ENCODE measurements at regions not wholly inside any gene's neighbourhood (a gene's known extent, or its start where the extent isn't known, plus 50 kb on each side); places are given as distances from the start of the nearest gene placed in this dataset.
"Not testable (repeated sequence)": the region's sequence is repeated elsewhere in the genome, so short reads cannot be mapped to it uniquely, and the experiment has no call there.

DNA sequence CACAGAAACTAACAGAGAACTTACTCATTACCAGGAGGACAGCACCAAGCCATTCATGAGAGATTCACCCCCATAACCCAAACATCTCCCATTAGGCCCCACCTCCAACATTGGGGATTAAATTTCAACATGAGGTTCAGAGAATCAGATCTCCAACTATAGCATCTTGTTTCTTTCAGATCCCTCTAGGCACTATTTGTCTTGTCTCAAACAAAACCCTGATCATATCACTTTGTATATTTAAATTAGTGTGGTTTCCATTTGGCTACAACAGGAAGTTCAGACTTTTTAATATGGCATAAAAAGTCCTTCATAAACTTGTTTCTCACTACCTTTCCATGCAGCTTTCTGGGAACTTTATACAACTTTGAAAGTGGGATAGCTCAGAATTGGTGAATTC is 699.0 kb upstream of the MIR17HG start:
- H3K79me2 ChIP-seq: no peaks in the 10 kb centered on the region
- no peak overlapping the region for H3K4me2 ChIP-seq (ENCODE audit: low read length)
- H3K4me3 ChIP-seq (ENCODE audit: low read depth, low read length): no peak overlapping the region
- TF ChIP-seq CTCF (IDR thresholded peaks at IDR 0.05): no peak
- H3K9ac ChIP-seq: no peak overlapping the region
- no peaks in the 10 kb centered on the region for H3K27me3 ChIP-seq (ENCODE audit: control insufficient read depth, insufficient read depth, low read length)
- no peak overlapping the region for H3K27ac ChIP-seq
- no peak overlapping the region for H2AFZ ChIP-seq
- no peaks in the 10 kb centered on the region for H3K4me1 ChIP-seq
- no peaks in the 10 kb centered on the region for H3K36me3 ChIP-seq (ENCODE audit: control insufficient read depth, insufficient read depth, low read length)
- H3K9me3 ChIP-seq (ENCODE audit: control insufficient read depth, low read length): no peaks in the 10 kb centered on the region

DNA sequence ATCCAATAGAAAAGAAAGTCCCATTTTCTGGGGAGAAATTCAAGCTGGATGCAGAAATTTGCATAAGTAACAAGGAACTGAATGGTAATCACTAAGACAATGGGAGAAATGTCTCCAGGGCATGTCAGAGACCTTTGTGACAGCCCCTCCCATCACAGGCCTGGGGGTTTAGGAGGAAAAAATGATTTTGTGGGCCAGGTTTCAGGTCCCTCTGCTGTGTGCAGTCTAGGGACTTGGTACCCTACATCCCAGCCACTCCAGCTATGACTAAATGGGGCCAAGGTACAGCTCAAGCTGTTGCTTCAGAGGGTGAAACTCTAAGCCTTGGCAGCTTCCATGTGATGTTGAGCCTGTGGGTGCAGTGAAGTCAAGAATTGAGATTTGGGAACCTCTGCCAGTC is 695.5 kb upstream of the MIR17HG start:
- Histone ChIP-seq H3K9me3 (ENCODE audit: control insufficient read depth, low read length) (no peaks in the 10 kb centered on the region), H3K4me3 (ENCODE audit: low read depth, low read length) (no peak overlapping the region), H3K36me3 (ENCODE audit: control insufficient read depth, insufficient read depth, low read length) (no peaks in the 10 kb centered on the region), H3K9ac (no peak overlapping the region), H3K4me1 (no peaks in the 10 kb centered on the region), H3K27me3 (ENCODE audit: control insufficient read depth, insufficient read depth, low read length) (no peaks in the 10 kb centered on the region), H3K79me2 (no peaks in the 10 kb centered on the region), H3K4me2 (ENCODE audit: low read length) (no peak overlapping the region), H2AFZ (no peak overlapping the region), H3K27ac (no peak overlapping the region)
- no peak for TF ChIP-seq CTCF (IDR thresholded peaks at IDR 0.05)

DNA sequence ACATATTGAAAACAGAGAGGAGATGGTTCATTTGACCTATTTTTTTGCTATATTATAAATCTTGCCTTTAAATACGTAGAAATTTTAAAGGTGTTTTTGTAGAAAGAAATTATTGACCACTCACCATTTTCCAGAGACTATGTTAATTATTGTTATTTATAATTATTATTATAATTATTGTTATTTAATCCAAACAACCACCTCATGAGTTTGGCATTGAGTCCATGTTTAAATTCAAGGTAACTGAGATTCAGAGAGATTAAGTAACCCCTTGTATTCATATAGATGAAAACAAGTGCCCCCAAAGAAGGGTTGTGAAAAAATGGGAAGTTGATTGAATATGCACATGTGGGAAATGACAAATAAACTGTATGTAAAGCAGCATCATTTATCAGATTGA is 692.5 kb upstream of the MIR17HG start:
- no peak for TF ChIP-seq CTCF (IDR thresholded peaks at IDR 0.05)
- Histone ChIP-seq H3K9me3 (ENCODE audit: control insufficient read depth, low read length) (no peaks in the 10 kb centered on the region), H3K27ac (no peak overlapping the region), H3K9ac (no peak overlapping the region), H3K27me3 (ENCODE audit: control insufficient read depth, insufficient read depth, low read length) (no peaks in the 10 kb centered on the region), H3K4me3 (ENCODE audit: low read depth, low read length) (no peak overlapping the region), H2AFZ (no peak overlapping the region), H3K79me2 (no peaks in the 10 kb centered on the region), H3K4me1 (no peaks in the 10 kb centered on the region), H3K36me3 (ENCODE audit: control insufficient read depth, insufficient read depth, low read length) (no peaks in the 10 kb centered on the region), H3K4me2 (ENCODE audit: low read length) (no peak overlapping the region)

DNA sequence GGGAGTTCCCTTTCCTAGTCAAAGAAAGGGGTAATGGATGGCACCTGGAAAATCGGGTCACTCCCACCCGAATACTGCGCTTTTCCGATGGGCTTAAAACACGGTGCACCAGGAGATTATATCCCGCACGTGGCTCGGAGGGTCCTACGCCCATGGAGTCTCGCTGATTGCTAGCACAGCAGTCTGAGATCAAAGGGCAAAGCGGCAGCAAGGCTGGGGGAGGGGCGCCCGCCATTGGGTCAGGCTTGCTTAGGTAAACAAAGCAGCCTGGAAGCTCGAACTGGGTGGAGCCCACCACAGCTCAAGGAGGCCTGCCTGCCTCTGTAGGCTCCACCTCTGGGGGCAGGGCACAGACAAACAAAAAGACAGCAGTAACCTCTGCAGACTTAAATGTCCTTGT is 683.3 kb upstream of the MIR17HG start:
- not testable (repeated sequence) for H2AFZ ChIP-seq; H3K36me3 ChIP-seq (ENCODE audit: control insufficient read depth, insufficient read depth, low read length); H3K4me3 ChIP-seq (ENCODE audit: low read depth, low read length); H3K9me3 ChIP-seq (ENCODE audit: control insufficient read depth, low read length); H3K27ac ChIP-seq; H3K4me1 ChIP-seq; H3K79me2 ChIP-seq; H3K9ac ChIP-seq; H3K4me2 ChIP-seq (ENCODE audit: low read length); H3K27me3 ChIP-seq (ENCODE audit: control insufficient read depth, insufficient read depth, low read length)

GRCh38 chr13:90673746-90674145 is 673.7 kb upstream of the MIR17HG start:
- H3K9ac ChIP-seq: no peak overlapping the region
- no peaks in the 10 kb centered on the region for H3K36me3 ChIP-seq (ENCODE audit: control insufficient read depth, insufficient read depth, low read length)
- no peaks in the 10 kb centered on the region for H3K27me3 ChIP-seq (ENCODE audit: control insufficient read depth, insufficient read depth, low read length)
- no peaks in the 10 kb centered on the region for H3K4me1 ChIP-seq
- no peak overlapping the region for H3K4me2 ChIP-seq (ENCODE audit: low read length)
- no peak overlapping the region for H3K4me3 ChIP-seq (ENCODE audit: low read depth, low read length)
- no peak overlapping the region for H2AFZ ChIP-seq
- no peaks in the 10 kb centered on the region for H3K79me2 ChIP-seq
- no peaks in the 10 kb centered on the region for H3K9me3 ChIP-seq (ENCODE audit: control insufficient read depth, low read length)
- no peak for TF ChIP-seq CTCF (IDR thresholded peaks at IDR 0.05)
- H3K27ac ChIP-seq: no peak overlapping the region

Data from parathyroid adenoma (tissue), 2 donors.